G401 (cell line): ENCODE measurements at regions not wholly inside any gene's neighbourhood (a gene's known extent, or its start where the extent isn't known, plus 50 kb on each side); places are given as distances from the start of the nearest gene placed in this dataset.

ENCODE experiments used
- DNase-seq: peaks from one replicate; pipeline ENCODE4 v3.0.0-alpha.2; 2015; ENCODE audit warnings: low spot score
- in situ Hi-C: cut with HindIII; loops from 2 replicates; pipeline ENCODE4 v1.10.0; 2016; ENCODE audit warnings: low sequenced_read_pairs, mixed read lengths

- no peak for DNase-seq
- in situ Hi-C loops, result no loop called here
Observed at GRCh38 chr11:23497040-23497439, 636.8 kb upstream of the CCDC179 start.

GRCh38 chr11:23502389-23502788 is 642.1 kb upstream of the CCDC179 start:
- DNase-seq, result no peak
- in situ Hi-C loops, result no loop called here

GRCh38 chr11:23502826-23503225 is 642.6 kb upstream of the CCDC179 start:
- in situ Hi-C loops, result no loop called here

GRCh38 chr11:23509023-23509422 is 648.7 kb upstream of the CCDC179 start:
- DNase-seq, result no peak
- in situ Hi-C loops, result no loop called here

More at GRCh38 chr11:23502826-23503225, 642.6 kb upstream of the CCDC179 start:
- no peak for DNase-seq

GRCh38 chr11:23509821-23510220 is 649.5 kb upstream of the CCDC179 start:
- DNase-seq, result no peak
- in situ Hi-C loops, result no loop called here

- in situ Hi-C loops, result no loop called here
- no peak for DNase-seq
Observed at GRCh38 chr11:23519194-23519593, 658.9 kb upstream of the CCDC179 start.

GRCh38 chr11:23520226-23520960 is 660.1 kb upstream of the CCDC179 start:
- no peak for DNase-seq
- in situ Hi-C loops, result no loop called here

GRCh38 chr11:23536907-23537306 is 676.6 kb upstream of the CCDC179 start:
- in situ Hi-C loops, result no loop called here
- no peak for DNase-seq

GRCh38 chr11:23539556-23539955 is 679.3 kb upstream of the CCDC179 start:
- in situ Hi-C loops, result no loop called here
- DNase-seq, result no peak

- in situ Hi-C loops, result no loop called here
- DNase-seq, result peak; percentile 16
Observed at GRCh38 chr11:23540101-23540561, 679.9 kb upstream of the CCDC179 start.

- in situ Hi-C loops, result no loop called here
- DNase-seq, result no peak
Observed at GRCh38 chr11:23542189-23542588, 681.9 kb upstream of the CCDC179 start.

GRCh38 chr11:23542816-23543215 is 682.5 kb upstream of the CCDC179 start:
- DNase-seq, result no peak
- in situ Hi-C loops, result no loop called here

- no peak for DNase-seq
- in situ Hi-C loops, result no loop called here
Observed at GRCh38 chr11:23543651-23544222, 683.5 kb upstream of the CCDC179 start.

- no peak for DNase-seq
- in situ Hi-C loops, result no loop called here
Observed at GRCh38 chr11:23551706-23552105, 691.4 kb upstream of the CCDC179 start.

GRCh38 chr11:23554002-23554401 is 693.7 kb upstream of the CCDC179 start:
- in situ Hi-C loops, result no loop called here
- DNase-seq, result no peak

- DNase-seq, result no peak
- in situ Hi-C loops, result no loop called here
Observed at GRCh38 chr11:23555085-23555484, 694.8 kb upstream of the CCDC179 start.

- no peak for DNase-seq
- in situ Hi-C loops, result no loop called here
Observed at GRCh38 chr11:23556163-23556750, 696.0 kb upstream of the CCDC179 start.

GRCh38 chr11:23563591-23563990 is 703.3 kb upstream of the CCDC179 start:
- DNase-seq, result no peak
- in situ Hi-C loops, result no loop called here

GRCh38 chr11:23564370-23564769 is 704.1 kb upstream of the CCDC179 start:
- DNase-seq, result no peak
- in situ Hi-C loops, result no loop called here

- in situ Hi-C loops, result no loop called here
- no peak for DNase-seq
Observed at GRCh38 chr11:23569134-23569533, 708.9 kb upstream of the CCDC179 start.

GRCh38 chr11:23569547-23569946 is 709.3 kb upstream of the CCDC179 start:
- no peak for DNase-seq
- in situ Hi-C loops, result no loop called here
